ENCODE measurements at regions not wholly inside any gene's neighbourhood (a gene's known extent, or its start where the extent isn't known, plus 50 kb on each side); places are given as distances from the start of the nearest gene placed in this dataset.
A peak's percentile ranks its signal among the peaks of the same experiment; 100 is the strongest.

DNA sequence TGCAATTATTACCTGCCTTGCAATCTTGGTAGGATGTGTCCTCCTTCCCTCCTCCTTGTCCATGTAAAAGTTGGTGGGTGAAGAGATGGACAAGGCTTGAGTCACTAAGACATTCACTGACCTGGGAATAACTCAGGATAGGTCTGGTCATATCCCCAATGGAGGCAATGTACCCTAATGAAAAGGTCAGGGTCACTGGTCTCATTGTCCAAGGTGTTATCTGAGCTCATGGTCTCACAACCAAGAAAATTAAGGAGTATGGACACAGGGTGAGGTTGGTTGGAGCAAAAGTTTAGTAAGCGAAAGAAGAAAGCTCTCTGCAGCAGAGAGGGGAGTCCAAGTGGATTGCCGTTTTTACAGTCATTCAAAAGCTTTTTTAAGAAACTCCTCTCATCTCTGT is 179.0 kb downstream of the SNRPN start:
- Histone ChIP-seq H3K27me3 (no peaks in the 10 kb centered on the region), H3K9me3 (no peaks in the 10 kb centered on the region), H3K4me1 (no peaks in the 10 kb centered on the region), H3K27ac (no peak overlapping the region), H3K36me3 (no peaks in the 10 kb centered on the region), H3K4me3 (no peak overlapping the region)
- intact Hi-C loops (cut with DNase I), result no loop called here
- ATAC-seq, result no peak
- WGBS (ENCODE audit: insufficient coverage, low coverage, low lambda C conversion rate, missing lambda C conversion rate), result 36% methylated on average over 2 of the region's 2 CpGs
- DNase-seq, result no peak
- TF ChIP-seq, protein P1, sequence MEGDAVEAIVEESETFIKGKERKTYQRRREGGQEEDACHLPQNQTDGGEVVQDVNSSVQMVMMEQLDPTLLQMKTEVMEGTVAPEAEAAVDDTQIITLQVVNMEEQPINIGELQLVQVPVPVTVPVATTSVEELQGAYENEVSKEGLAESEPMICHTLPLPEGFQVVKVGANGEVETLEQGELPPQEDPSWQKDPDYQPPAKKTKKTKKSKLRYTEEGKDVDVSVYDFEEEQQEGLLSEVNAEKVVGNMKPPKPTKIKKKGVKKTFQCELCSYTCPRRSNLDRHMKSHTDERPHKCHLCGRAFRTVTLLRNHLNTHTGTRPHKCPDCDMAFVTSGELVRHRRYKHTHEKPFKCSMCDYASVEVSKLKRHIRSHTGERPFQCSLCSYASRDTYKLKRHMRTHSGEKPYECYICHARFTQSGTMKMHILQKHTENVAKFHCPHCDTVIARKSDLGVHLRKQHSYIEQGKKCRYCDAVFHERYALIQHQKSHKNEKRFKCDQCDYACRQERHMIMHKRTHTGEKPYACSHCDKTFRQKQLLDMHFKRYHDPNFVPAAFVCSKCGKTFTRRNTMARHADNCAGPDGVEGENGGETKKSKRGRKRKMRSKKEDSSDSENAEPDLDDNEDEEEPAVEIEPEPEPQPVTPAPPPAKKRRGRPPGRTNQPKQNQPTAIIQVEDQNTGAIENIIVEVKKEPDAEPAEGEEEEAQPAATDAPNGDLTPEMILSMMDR (IDR thresholded peaks at IDR 0.05), result no peak
- no peak for TF ChIP-seq POLR2A (IDR thresholded peaks at IDR 0.05)

DNA sequence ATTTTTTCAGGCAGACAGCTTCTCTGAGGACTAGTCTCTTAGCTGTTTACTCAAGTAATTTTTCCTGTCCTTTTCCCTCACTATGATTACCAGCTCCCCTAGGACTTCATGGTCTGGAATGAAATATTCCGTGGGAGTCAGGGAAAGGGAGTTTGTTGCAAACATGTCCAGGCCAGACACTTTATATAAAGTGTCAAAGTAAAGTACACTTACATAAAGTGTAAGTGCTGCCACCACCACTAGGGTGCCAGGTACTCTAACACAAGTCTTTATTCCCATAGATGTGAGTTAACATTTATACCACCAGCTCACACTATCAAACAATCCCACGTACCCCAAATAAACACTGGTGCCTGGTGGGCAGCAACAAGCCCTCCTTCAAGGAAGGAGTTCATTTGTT is 179.8 kb downstream of the SNRPN start:
- TF ChIP-seq, protein P1 (IDR thresholded peaks at IDR 0.05), result no peak
- TF ChIP-seq POLR2A (IDR thresholded peaks at IDR 0.05), result no peak
- 50% methylated on average over 2 of the region's 2 CpGs for WGBS (ENCODE audit: insufficient coverage, low coverage, low lambda C conversion rate, missing lambda C conversion rate)
- no peaks in the 10 kb centered on the region for H3K9me3 ChIP-seq

DNA sequence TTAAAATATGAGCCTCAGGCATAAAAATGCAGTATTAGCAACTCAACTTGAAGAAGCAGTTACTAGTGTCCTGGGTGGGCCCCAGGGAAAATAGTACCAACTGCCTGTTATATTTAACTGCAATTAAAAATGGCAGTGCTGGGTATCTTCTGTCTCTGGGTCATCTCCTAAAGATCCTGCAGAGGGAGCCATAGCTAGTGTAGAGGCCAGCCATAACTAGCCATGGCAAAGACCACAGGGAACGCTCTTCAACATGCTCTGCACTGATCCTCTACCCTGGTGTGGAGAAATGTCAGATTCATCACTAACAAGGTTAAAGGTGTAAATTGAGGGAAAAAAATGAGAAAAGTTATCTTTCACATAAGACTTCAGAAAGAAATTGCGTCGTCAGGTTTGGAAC is 181.3 kb downstream of the SNRPN start:
- DNase-seq (no peak), ATAC-seq (peak; percentile 39 to 61 (median 51))
- no peak overlapping the region for H3K4me3 ChIP-seq
- intact Hi-C loops (cut with DNase I), result no loop called here
- WGBS (ENCODE audit: insufficient coverage, low coverage, low lambda C conversion rate, missing lambda C conversion rate), result 47% methylated on average over 2 of the region's 3 CpGs
- no peaks in the 10 kb centered on the region for H3K36me3 ChIP-seq
- no peaks in the 10 kb centered on the region for H3K27me3 ChIP-seq
- H3K27ac ChIP-seq, result no peak overlapping the region
- H3K9me3 ChIP-seq, result no peaks in the 10 kb centered on the region
- TF ChIP-seq, protein P1 (IDR thresholded peaks at IDR 0.05), result peak; percentile 14 to 42 (median 22)
- TF ChIP-seq POLR2A (IDR thresholded peaks at IDR 0.05), result no peak
- no peaks in the 10 kb centered on the region for H3K4me1 ChIP-seq

More for the DNA sequence above, 179.8 kb downstream of the SNRPN start:
- no peaks in the 10 kb centered on the region for H3K36me3 ChIP-seq
- H3K27ac ChIP-seq, result no peak overlapping the region
- intact Hi-C loops (cut with DNase I), result no loop called here
- no peak overlapping the region for H3K4me3 ChIP-seq
- ATAC-seq (no peak), DNase-seq (no peak)
- H3K27me3 ChIP-seq, result no peaks in the 10 kb centered on the region
- H3K4me1 ChIP-seq, result no peaks in the 10 kb centered on the region

DNA sequence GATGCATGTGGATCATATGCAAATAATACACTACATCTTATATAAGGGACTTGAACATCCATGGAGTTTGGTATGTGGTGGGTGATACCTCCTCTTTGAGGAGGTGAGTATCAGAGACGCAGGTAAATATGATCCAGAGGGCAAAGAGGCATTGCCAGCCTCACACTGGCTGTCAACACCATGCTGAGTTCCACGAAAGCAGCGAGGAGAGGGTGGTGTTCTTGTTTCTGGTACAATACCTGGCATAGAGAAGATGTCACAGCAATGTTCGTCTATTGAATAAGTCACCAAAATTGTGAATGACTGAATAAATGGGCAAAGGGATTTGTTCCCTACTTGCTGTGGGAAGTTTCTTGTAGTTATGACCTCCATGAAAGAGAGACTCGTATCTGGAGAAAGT is 182.2 kb downstream of the SNRPN start:
- DNase-seq (no peak), ATAC-seq (no peak)
- Histone ChIP-seq H3K9me3 (no peaks in the 10 kb centered on the region), H3K36me3 (no peaks in the 10 kb centered on the region), H3K4me1 (no peaks in the 10 kb centered on the region), H3K4me3 (no peak overlapping the region), H3K27me3 (no peaks in the 10 kb centered on the region), H3K27ac (no peak overlapping the region)
- intact Hi-C loops (cut with DNase I), result no loop called here
- WGBS (ENCODE audit: insufficient coverage, low coverage, low lambda C conversion rate, missing lambda C conversion rate), result 60% methylated on average over 5 of the region's 5 CpGs
- TF ChIP-seq, protein P1 (IDR thresholded peaks at IDR 0.05), result no peak
- TF ChIP-seq POLR2A (IDR thresholded peaks at IDR 0.05), result no peak

DNA sequence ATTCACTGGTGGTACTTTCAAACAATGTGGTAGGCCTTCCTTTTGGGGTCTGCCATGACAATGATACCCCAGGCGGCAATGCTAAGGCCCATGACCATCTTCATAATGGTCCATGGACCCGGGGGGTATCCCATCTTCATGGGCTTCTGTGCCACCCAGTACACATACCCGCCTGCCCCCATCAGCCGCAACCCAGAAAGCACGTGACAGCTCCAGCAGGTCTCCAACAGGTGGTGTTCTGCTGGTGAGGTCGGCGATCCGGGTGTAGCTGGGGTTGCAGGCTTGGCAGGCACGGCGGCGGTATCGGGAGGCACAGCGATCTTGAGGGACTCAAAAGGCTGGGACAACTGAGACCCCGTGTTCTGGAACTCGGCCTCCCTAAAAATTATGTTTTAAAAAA is 214.5 kb downstream of the SNRPN start:
- H3K4me3 ChIP-seq, result no peak overlapping the region
- WGBS (ENCODE audit: insufficient coverage, low coverage, low lambda C conversion rate, missing lambda C conversion rate), result 98% methylated on average over 7 of the region's 15 CpGs
- ATAC-seq (no peak), DNase-seq (peak; percentile 6 to 45 (median 33))
- no peaks in the 10 kb centered on the region for H3K9me3 ChIP-seq
- intact Hi-C loops (cut with DNase I), result no loop called here
- H3K27me3 ChIP-seq, result no peaks in the 10 kb centered on the region
- H3K36me3 ChIP-seq, result no peaks in the 10 kb centered on the region
- H3K27ac ChIP-seq, result no peak overlapping the region
- no peaks in the 10 kb centered on the region for H3K4me1 ChIP-seq
- TF ChIP-seq POLR2A (IDR thresholded peaks at IDR 0.05), result no peak
- TF ChIP-seq, protein P1 (IDR thresholded peaks at IDR 0.05), result no peak

Measured in right lobe of liver (tissue), 6 donors.